A549 (cell line): ENCODE measurements at regions not wholly inside any gene's neighbourhood (a gene's known extent, or its start where the extent isn't known, plus 50 kb on each side); places are given as distances from the start of the nearest gene placed in this dataset.

Source experiments
- ATAC-seq, 2 experiments: fragments of 200-7000 bp in 1 of 2; fragments of >200 bp in 1 of 2; cut with Nextera tagmentation in 1 of 2; cut with Tn5 transposase in 1 of 2; 3 replicates each; pipeline versions ENCODE4 v1.8.0 to v1.9.1; 2018 to 2020; ENCODE audit warnings: mild to moderate bottlenecking in 1 of 2, moderate library complexity in 1 of 2
- CTCF ChIA-PET: fragments of 300-600 bp; sonication (Branson Sonifier 250); formaldehyde crosslinking; extraction: SDS; loops from one replicate; lab custom pipeline; 2021; ENCODE audit warnings: antibody characterized with exemption, inconsistent platforms; lab: Yijun Ruan, JAX
- POLR2A ChIA-PET: fragments of 350-600 bp; formaldehyde crosslinking; extraction: SDS; loops from one replicate; lab custom pipeline; 2021; ENCODE audit warnings: antibody characterized with exemption, inconsistent platforms; lab: Yijun Ruan, JAX
- DNase-seq, 2 experiments: peaks; one replicate each; pipeline versions ENCODE4 v3.0.0 to v3.0.0-alpha.2; 2011 to 2016; ENCODE audit warnings: low read depth in 1 of 2, low spot score in 1 of 2
- FAIRE-seq: peaks from 2 replicates; lab custom pipeline; 2011; peaks lifted over from hg19 to GRCh38; lab: Jason Lieb, UNC
- H3K27ac ChIP-seq, 2 experiments: fragments of >200 bp; sonication (Bioruptor Twin); formaldehyde crosslinking; 3 replicates each; pipeline ENCODE4 v1.5.1; 2016 to 2017
- H3K4me1 ChIP-seq: fragments of >200 bp; sonication (Bioruptor Twin); formaldehyde crosslinking; 3 replicates; pipeline ENCODE4 v1.6.1; 2016
- H3K4me2 ChIP-seq: fragments of >200 bp; sonication (Bioruptor Twin); formaldehyde crosslinking; 3 replicates; pipeline ENCODE4 v1.6.1; 2016
- H3K4me3 ChIP-seq: fragments of >200 bp; sonication (Bioruptor Twin); formaldehyde crosslinking; 3 replicates; pipeline ENCODE4 v1.5.1; 2016
- H3K9me3 ChIP-seq: fragments of >200 bp; sonication (Bioruptor Twin); formaldehyde crosslinking; 3 replicates; pipeline ENCODE4 v1.6.1; 2016
- ATOH8 ChIP-seq: fragments of 250-450 bp; sonication (Bioruptor Pico); IDR thresholded peaks from 2 replicates; pipeline ENCODE4 v1.5.0; 2020; ENCODE audit warnings: low read depth, mild to moderate bottlenecking, moderate library complexity
- CBX2 ChIP-seq: fragments of 200-600 bp; sonication (generic); IDR thresholded peaks from 2 replicates; pipeline ENCODE4 v1.6.1; 2016; ENCODE audit warnings: low read depth, mild to moderate bottlenecking, borderline replicate concordance
- CEBPB ChIP-seq, 2 experiments: fragments of >200 bp in 1 of 2; sonication (Bioruptor Twin) in 1 of 2; formaldehyde crosslinking in 1 of 2; IDR thresholded peaks; 2 replicates each; pipeline ENCODE4 v1.6.1; 2012 to 2016
- CHD2 ChIP-seq: fragments of 150-350 bp; IDR thresholded peaks from 2 replicates; pipeline ENCODE4 v1.6.1; 2014; ENCODE audit warnings: low read length; ENCODE audit not compliant: partially characterized antibody
- FOSL2 ChIP-seq, 2 experiments: fragments of 450-650 bp in 1 of 2; fragments of >200 bp in 1 of 2; sonication (Bioruptor Twin) in 1 of 2; formaldehyde crosslinking; IDR thresholded peaks; 2 replicates each; pipeline versions ENCODE4 v1.5.0 to v1.6.1; 2016 to 2020; ENCODE audit warnings: mild to moderate bottlenecking in 1 of 2, moderate library complexity in 1 of 2
- GATA3 ChIP-seq: IDR thresholded peaks from 2 replicates; pipeline ENCODE4 v1.6.1; 2012; ENCODE audit warnings: borderline replicate concordance
- HDAC2 ChIP-seq: fragments of 200-600 bp; sonication (generic); IDR thresholded peaks from 2 replicates; pipeline ENCODE4 v1.6.1; 2016
- HEYL ChIP-seq: fragments of 250-450 bp; sonication (Bioruptor Pico); IDR thresholded peaks from 2 replicates; pipeline ENCODE4 v1.8.0; 2021; ENCODE audit warnings: mild to moderate bottlenecking, moderate library complexity
- HOXA7 ChIP-seq: fragments of 250-450 bp; sonication (Bioruptor Pico); IDR thresholded peaks from 2 replicates; pipeline ENCODE4 v1.5.0; 2020; ENCODE audit warnings: mild to moderate bottlenecking, moderate library complexity
- JUN ChIP-seq, 2 experiments: fragments of >200 bp; sonication (Bioruptor Twin); formaldehyde crosslinking; IDR thresholded peaks; 2 replicates in 1 of 2; 3 replicates in 1 of 2; pipeline ENCODE4 v1.6.1; 2016 to 2017
- JUNB ChIP-seq: fragments of >200 bp; sonication (Bioruptor Twin); formaldehyde crosslinking; IDR thresholded peaks from 2 replicates; pipeline ENCODE4 v1.6.1; 2016
- MAZ ChIP-seq: fragments of 150-350 bp; IDR thresholded peaks from 2 replicates; pipeline ENCODE4 v1.6.1; 2014; ENCODE audit warnings: antibody characterized with exemption, low read depth, low read length, borderline replicate concordance
- MYC ChIP-seq: IDR thresholded peaks from 2 replicates; pipeline ENCODE4 v1.6.1; 2012; ENCODE audit warnings: mild to moderate bottlenecking, inconsistent platforms, low read length, improper control_type of control experiment, borderline replicate concordance
- POLR2A ChIP-seq: IDR thresholded peaks from 2 replicates; pipeline ENCODE4 v1.6.1; 2012; ENCODE audit warnings: mild to moderate bottlenecking, low read length
- POLR2AphosphoS2 ChIP-seq: conservative IDR thresholded peaks from 2 replicates; pipeline ENCODE4 v1.6.1; 2012; ENCODE audit warnings: low read length, improper control_type of control experiment, inconsistent platforms
- RAD21 ChIP-seq, 2 experiments: fragments of >200 bp in 1 of 2; sonication (Bioruptor Twin) in 1 of 2; formaldehyde crosslinking in 1 of 2; IDR thresholded peaks in 1 of 2; conservative IDR thresholded peaks in 1 of 2; 2 replicates in 1 of 2; 3 replicates in 1 of 2; pipeline ENCODE4 v1.6.1; 2012 to 2018; ENCODE audit warnings: inconsistent platforms in 1 of 2
- REST ChIP-seq: fragments of 200-600 bp; sonication (generic); IDR thresholded peaks from 2 replicates; pipeline ENCODE4 v1.6.1; 2016; ENCODE audit warnings: antibody characterized with exemption, mild to moderate bottlenecking, moderate library complexity
- SMC3 ChIP-seq: fragments of >200 bp; sonication (Bioruptor Twin); formaldehyde crosslinking; IDR thresholded peaks from 3 replicates; pipeline ENCODE4 v1.6.1; 2018; ENCODE audit warnings: inconsistent platforms
- ZC3H11A ChIP-seq: fragments of 450-650 bp; IDR thresholded peaks from 2 replicates; pipeline ENCODE4 v1.6.1; 2014; ENCODE audit warnings: antibody characterized with exemption, mild to moderate bottlenecking
- ZFP36 ChIP-seq: fragments of 450-650 bp; IDR thresholded peaks from 2 replicates; pipeline ENCODE4 v1.6.1; 2014; ENCODE audit warnings: borderline replicate concordance; ENCODE audit not compliant: partially characterized antibody
- ZSCAN20 ChIP-seq: fragments of 250-450 bp; sonication (Bioruptor Pico); IDR thresholded peaks from 2 replicates; pipeline ENCODE4 v1.8.0; 2022; ENCODE audit warnings: mild to moderate bottlenecking, moderate library complexity
- WGBS: methylation state at CpG from one replicate; pipeline ENCODE4 v1.1.6; 2017; ENCODE audit errors: missing lambda C conversion rate; 5-methylcytosine and 5-hydroxymethylcytosine counted together
- TF ChIP-seq, protein P1 (sequence below): fragments of 450-650 bp; IDR thresholded peaks from 2 replicates; pipeline ENCODE4 v1.6.1; 2014; ENCODE audit warnings: antibody characterized with exemption

DNA sequence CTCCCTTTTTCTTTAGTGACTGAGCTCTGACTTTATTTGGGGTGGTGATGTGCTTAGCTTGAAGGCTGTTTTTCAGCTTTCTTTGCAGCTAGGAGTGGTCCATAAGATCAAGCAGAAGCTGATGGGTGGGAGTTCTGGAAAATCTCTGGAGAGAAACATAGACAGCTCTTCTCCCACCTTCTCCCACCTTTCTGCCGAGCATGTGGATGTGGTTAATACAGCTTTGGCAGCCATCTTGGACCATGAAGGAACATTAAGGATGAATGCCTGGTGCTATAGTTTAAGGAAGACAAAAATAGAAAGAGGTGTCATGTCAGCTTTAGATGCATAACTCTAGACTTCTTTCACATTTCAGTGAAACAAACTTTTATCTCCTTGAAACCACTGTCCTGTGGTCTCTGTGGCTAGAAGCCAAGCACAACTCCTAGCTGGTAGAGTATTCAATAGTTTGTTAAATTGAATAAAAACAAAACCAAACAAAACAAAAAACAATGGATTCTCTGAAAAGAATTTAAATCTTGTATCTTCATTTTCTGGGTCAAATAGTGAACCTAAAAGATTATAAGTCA is 203.6 kb upstream of the SESN3 start:
- ChIA-PET CTCF (no interaction called here), POLR2A (no interaction called here)
- H3K4me1 ChIP-seq: no peaks in the 10 kb centered on the region
- no peak overlapping the region for H3K4me2 ChIP-seq
- no peaks in the 10 kb centered on the region for H3K9me3 ChIP-seq
- no peak for TF ChIP-seq JUNB
- no peak for TF ChIP-seq SMC3
- no peak for TF ChIP-seq HDAC2
- no peak for TF ChIP-seq GATA3
- TF ChIP-seq POLR2AphosphoS2: no peak
- TF ChIP-seq MAZ: no peak
- H3K4me3 ChIP-seq: no peak overlapping the region
- DNase-seq (no peak), ATAC-seq (no peak), FAIRE-seq (no peak)
- 7% methylated on average over 1 of the region's 1 CpG for WGBS
- no peak overlapping the region for H3K27ac ChIP-seq

- DNase-seq: no peak
- WGBS: 58% methylated on average over 2 of the region's 2 CpGs
- Histone ChIP-seq H3K4me1 (no peaks in the 10 kb centered on the region), H3K27ac (no peak overlapping the region), H3K4me3 (no peak overlapping the region), H3K4me2 (no peak overlapping the region), H3K9me3 (no peaks in the 10 kb centered on the region)
- FAIRE-seq: no peak
- ChIA-PET CTCF (no interaction called here), POLR2A (no interaction called here)
- TF ChIP-seq ZC3H11A (no peak), REST (no peak), CHD2 (no peak), MYC (no peak), ZSCAN20 (CRISPR knock-in tag) (no peak), ATOH8 (CRISPR knock-in tag) (no peak), JUN (IDR thresholded peaks at IDR 0.05) (no peak), HEYL (no peak), HOXA7 (CRISPR knock-in tag) (no peak), CEBPB (IDR thresholded peaks at IDR 0.05) (no peak), ZFP36 (no peak), RAD21 (conservative IDR thresholded peaks at IDR 0.05 in 1 of 2, IDR thresholded peaks at IDR 0.05 in 1 of 2) (no peak), POLR2A (no peak), FOSL2 (IDR thresholded peaks at IDR 0.05) (no peak), FOSL2 (CRISPR knock-in tag; IDR thresholded peaks at IDR 0.05) (no peak), GATA3 (no peak), CBX2 (no peak)
- TF ChIP-seq, protein P1, sequence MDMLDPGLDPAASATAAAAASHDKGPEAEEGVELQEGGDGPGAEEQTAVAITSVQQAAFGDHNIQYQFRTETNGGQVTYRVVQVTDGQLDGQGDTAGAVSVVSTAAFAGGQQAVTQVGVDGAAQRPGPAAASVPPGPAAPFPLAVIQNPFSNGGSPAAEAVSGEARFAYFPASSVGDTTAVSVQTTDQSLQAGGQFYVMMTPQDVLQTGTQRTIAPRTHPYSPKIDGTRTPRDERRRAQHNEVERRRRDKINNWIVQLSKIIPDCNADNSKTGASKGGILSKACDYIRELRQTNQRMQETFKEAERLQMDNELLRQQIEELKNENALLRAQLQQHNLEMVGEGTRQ: no peak
- ATAC-seq: no peak
Observed at GRCh38 chr11:95434009-95434408, 203.0 kb upstream of the SESN3 start.
